WERI-Rb-1 (cell line): ENCODE measurements at regions not wholly inside any gene's neighbourhood (a gene's known extent, or its start where the extent isn't known, plus 50 kb on each side); places are given as distances from the start of the nearest gene placed in this dataset.

Experiments
- DNase-seq: peaks from one replicate; pipeline ENCODE4 v3.0.0-alpha.2; 2020
- H3K27ac ChIP-seq: fragments of 250-450 bp; sonication (Bioruptor Pico); 2 replicates; pipeline ENCODE4 v1.5.1; 2020; ENCODE audit warnings: mild to moderate bottlenecking, moderate library complexity
- H3K27me3 ChIP-seq: fragments of 250-450 bp; sonication (Bioruptor Pico); 2 replicates; pipeline ENCODE4 v1.5.1; 2021; ENCODE audit warnings: mild to moderate bottlenecking, low read depth, moderate library complexity; ENCODE audit not compliant: insufficient read depth, severe bottlenecking
- H3K36me3 ChIP-seq: fragments of 250-450 bp; sonication (Bioruptor Pico); 2 replicates; pipeline ENCODE4 v1.5.1; 2020; ENCODE audit warnings: mild to moderate bottlenecking, moderate library complexity
- H3K4me3 ChIP-seq: 2 replicates; pipeline ENCODE4 v1.5.1; 2011; ENCODE audit warnings: low read depth, mild to moderate bottlenecking, control low read depth, low read length
- H3K9me3 ChIP-seq: fragments of 250-450 bp; sonication (Bioruptor Pico); 2 replicates; pipeline ENCODE4 v1.5.1; 2021; ENCODE audit warnings: mild to moderate bottlenecking, moderate library complexity; ENCODE audit not compliant: severe bottlenecking
- TF ChIP-seq, protein P1 (sequence below): IDR thresholded peaks from 2 replicates; pipeline ENCODE4 v1.5.1; 2011; ENCODE audit warnings: low read depth, mild to moderate bottlenecking, control low read depth, inconsistent platforms, low read length

DNA sequence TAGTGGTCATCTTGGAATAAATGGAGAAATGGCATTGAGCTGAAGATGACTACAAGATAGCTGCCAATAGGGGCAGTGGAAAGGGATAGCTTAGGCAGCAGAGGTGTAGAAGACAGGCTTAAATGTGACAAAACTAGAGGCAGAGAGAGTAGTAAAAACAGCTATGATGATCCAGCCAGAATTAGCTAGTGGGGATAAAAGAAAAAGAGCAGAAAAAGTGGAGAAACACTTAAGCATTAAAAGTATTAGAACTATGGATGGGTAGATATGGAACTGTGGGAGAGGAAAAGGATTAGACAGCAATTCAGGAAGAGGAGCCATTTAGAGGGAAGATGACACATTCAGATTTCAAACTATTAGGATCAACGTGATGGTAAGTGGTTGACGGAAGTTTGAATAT, 202.5 kb upstream of the SAMSN1 start:
- DNase-seq: no peak
- Histone ChIP-seq H3K9me3 (no peaks in the 10 kb centered on the region), H3K36me3 (no peaks in the 10 kb centered on the region), H3K4me3 (no peak overlapping the region), H3K27me3 (no peaks in the 10 kb centered on the region), H3K27ac (no peak overlapping the region)
- TF ChIP-seq, protein P1, sequence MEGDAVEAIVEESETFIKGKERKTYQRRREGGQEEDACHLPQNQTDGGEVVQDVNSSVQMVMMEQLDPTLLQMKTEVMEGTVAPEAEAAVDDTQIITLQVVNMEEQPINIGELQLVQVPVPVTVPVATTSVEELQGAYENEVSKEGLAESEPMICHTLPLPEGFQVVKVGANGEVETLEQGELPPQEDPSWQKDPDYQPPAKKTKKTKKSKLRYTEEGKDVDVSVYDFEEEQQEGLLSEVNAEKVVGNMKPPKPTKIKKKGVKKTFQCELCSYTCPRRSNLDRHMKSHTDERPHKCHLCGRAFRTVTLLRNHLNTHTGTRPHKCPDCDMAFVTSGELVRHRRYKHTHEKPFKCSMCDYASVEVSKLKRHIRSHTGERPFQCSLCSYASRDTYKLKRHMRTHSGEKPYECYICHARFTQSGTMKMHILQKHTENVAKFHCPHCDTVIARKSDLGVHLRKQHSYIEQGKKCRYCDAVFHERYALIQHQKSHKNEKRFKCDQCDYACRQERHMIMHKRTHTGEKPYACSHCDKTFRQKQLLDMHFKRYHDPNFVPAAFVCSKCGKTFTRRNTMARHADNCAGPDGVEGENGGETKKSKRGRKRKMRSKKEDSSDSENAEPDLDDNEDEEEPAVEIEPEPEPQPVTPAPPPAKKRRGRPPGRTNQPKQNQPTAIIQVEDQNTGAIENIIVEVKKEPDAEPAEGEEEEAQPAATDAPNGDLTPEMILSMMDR: no peak

DNA sequence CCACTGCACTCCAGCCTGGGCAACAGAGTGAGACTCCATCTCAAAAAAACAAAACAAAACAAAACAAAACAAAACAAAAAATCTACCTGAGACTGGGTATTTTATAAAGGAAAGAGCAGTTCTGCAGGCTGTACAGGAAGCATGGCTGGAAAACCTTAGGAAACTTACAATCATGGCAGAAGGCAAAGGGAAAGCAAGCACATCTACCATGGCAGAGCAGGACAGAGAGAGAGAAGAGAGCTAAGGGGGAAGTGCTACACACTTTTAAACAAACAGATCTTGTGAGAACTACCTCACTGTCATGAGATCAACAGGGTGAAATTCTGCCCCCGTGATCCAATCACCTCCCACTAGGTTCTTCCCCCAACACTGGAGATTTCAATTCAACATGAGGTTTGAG, 198.3 kb upstream of the SAMSN1 start:
- no peak overlapping the region for H3K4me3 ChIP-seq
- no peaks in the 10 kb centered on the region for H3K27me3 ChIP-seq
- TF ChIP-seq, protein P1: no peak
- H3K27ac ChIP-seq: no peak overlapping the region
- no peaks in the 10 kb centered on the region for H3K9me3 ChIP-seq
- no peak for DNase-seq
- H3K36me3 ChIP-seq: no peaks in the 10 kb centered on the region

DNA sequence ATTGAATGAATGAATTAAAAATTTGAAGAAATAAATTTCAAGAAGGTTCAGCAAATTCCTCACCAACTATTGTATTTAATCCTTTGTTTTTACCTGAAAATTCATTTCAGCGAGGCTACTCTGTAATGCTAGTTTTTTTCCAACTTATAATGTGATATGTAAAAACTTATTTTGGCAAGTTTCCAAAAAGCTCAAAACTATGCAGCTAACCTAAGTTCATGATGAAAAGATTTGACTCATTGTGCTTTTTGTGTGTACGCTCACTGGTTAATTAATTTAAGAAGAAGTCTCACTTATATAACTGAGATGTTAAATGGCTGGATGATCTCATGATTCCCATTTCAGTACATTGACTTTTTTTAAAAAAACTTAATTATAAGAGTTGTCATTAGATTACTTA, 196.0 kb upstream of the SAMSN1 start:
- Histone ChIP-seq H3K27me3 (no peaks in the 10 kb centered on the region), H3K27ac (no peak overlapping the region), H3K9me3 (no peaks in the 10 kb centered on the region), H3K4me3 (no peak overlapping the region), H3K36me3 (no peaks in the 10 kb centered on the region)
- no peak for DNase-seq
- TF ChIP-seq, protein P1: no peak

DNA sequence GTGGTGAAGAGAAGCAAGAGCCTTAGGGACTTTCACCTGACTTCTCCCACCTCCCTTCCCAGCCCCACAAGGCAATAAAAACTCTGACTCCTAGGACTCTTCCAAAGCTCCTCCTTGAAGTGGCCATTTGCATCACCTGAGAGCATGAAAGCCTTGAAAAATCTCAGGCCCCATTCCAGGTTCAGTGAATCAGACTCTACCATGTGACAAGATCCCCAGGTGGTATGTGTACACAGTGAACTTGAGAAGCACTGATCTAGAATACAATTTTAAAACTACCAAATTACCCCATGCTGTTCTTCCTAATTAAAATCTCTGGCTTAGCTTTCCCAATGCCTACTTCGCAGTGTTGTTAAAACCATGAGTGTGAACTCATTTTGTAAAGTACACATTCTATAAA, 195.1 kb upstream of the SAMSN1 start:
- Histone ChIP-seq H3K4me3 (no peak overlapping the region), H3K9me3 (no peaks in the 10 kb centered on the region), H3K27ac (no peak overlapping the region), H3K36me3 (no peaks in the 10 kb centered on the region), H3K27me3 (no peaks in the 10 kb centered on the region)
- TF ChIP-seq, protein P1: no peak
- DNase-seq: no peak

DNA sequence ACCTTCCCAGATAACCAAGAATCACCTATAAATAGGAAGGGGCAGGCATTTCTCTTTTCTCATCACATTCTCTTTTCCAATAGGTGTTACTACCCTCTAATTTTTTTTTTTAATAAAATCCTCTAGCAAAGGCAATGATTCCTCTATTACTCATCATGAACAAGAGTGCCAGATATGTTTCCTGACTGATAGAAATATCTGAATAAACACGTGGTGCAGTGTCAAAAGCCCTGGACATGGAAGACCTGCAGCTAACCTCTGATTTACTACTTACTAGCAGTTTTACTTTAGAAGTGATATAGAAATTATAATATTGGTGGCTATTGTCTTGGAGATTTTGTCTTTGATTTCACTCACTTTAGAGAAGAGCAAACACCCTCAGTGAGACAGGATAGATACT, 194.6 kb upstream of the SAMSN1 start:
- H3K9me3 ChIP-seq: no peaks in the 10 kb centered on the region
- DNase-seq: no peak
- no peak overlapping the region for H3K27ac ChIP-seq
- TF ChIP-seq, protein P1: no peak
- no peaks in the 10 kb centered on the region for H3K27me3 ChIP-seq
- H3K4me3 ChIP-seq: no peak overlapping the region
- no peaks in the 10 kb centered on the region for H3K36me3 ChIP-seq

DNA sequence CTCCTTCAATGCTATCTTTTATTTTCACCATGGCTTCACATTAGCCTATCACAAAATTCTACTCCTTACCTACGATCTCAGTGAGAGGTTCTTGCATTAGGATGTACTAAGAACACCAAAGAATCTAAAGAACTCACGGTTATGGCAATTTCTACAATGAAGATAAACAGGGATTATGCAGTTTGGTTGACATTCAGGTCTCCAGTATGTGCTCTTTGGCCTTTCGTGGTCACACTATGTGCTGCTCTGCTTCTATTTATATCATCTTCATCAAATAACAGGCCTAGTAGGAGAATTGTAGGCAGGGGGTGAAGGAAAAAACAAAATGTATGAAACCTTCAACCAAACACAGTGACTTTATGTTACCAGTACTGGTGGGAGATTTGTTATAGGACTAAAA, 194.0 kb upstream of the SAMSN1 start:
- DNase-seq: no peak
- Histone ChIP-seq H3K36me3 (no peaks in the 10 kb centered on the region), H3K9me3 (no peaks in the 10 kb centered on the region), H3K4me3 (no peak overlapping the region), H3K27me3 (no peaks in the 10 kb centered on the region), H3K27ac (no peak overlapping the region)
- TF ChIP-seq, protein P1: no peak
